B cell (primary cell): ENCODE measurements at regions not wholly inside any gene's neighbourhood (a gene's known extent, or its start where the extent isn't known, plus 50 kb on each side); places are given as distances from the start of the nearest gene placed in this dataset.

ENCODE experiments used
- EZH2 ChIP-seq: IDR thresholded peaks from 2 replicates; pipeline ENCODE4 v1.6.1; 2012; ENCODE audit warnings: borderline replicate concordance, low read depth, mild to moderate bottlenecking, moderate library complexity, low read length; ENCODE audit not compliant: insufficient read depth, poor library complexity, severe bottlenecking
- TF ChIP-seq, protein P1 (sequence below): fragments of 200-600 bp; IDR thresholded peaks from one replicate; pipeline ENCODE4 v1.8.0; 2022; ENCODE audit warnings: antibody characterized with exemption, mild to moderate bottlenecking

DNA sequence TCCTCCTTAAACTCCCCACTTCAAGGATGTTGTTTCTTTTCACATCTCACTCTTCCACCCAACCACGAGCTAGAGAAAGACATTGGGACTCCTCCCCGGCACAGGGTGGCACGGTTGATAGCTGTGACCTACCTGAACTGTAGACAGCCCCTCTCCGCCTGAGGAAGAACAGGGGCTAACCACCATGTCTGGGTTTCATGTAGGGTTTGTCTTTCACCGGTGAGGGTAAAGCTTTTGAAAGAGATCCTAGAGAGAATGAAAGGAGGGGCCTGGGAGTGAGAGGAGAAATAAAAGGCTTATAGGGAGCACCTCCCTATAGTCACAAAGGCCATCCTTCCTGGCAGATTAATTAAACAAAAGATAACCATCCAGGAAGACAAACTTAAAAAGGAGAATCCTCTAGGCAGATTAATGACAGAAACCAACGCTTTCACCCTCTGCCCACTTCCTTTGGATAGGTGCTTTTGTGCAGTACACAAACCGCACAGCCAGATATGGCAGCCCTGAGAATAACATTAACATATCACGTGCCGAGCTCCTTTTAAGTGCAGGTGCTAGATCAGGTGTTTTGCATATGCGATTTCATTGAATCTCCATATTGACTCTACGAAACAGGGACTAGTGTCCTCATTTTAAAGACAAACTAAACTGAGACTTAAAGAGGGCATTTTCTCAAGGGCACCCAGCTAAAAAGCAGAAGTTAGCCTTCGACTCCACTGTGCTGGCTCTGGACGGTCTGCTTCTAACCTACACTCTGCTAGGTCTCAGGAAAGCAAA is 178.1 kb upstream of the RUNX1 start:
- TF ChIP-seq, protein P1, sequence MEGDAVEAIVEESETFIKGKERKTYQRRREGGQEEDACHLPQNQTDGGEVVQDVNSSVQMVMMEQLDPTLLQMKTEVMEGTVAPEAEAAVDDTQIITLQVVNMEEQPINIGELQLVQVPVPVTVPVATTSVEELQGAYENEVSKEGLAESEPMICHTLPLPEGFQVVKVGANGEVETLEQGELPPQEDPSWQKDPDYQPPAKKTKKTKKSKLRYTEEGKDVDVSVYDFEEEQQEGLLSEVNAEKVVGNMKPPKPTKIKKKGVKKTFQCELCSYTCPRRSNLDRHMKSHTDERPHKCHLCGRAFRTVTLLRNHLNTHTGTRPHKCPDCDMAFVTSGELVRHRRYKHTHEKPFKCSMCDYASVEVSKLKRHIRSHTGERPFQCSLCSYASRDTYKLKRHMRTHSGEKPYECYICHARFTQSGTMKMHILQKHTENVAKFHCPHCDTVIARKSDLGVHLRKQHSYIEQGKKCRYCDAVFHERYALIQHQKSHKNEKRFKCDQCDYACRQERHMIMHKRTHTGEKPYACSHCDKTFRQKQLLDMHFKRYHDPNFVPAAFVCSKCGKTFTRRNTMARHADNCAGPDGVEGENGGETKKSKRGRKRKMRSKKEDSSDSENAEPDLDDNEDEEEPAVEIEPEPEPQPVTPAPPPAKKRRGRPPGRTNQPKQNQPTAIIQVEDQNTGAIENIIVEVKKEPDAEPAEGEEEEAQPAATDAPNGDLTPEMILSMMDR, result no peak
- no peak for TF ChIP-seq EZH2
